OCI-LY1 (cell line): ENCODE measurements at regions not wholly inside any gene's neighbourhood (a gene's known extent, or its start where the extent isn't known, plus 50 kb on each side); places are given as distances from the start of the nearest gene placed in this dataset.

Experiments
- H2AFZ ChIP-seq: fragments of 200-600 bp; sonication (generic), shearing (Covaris generic); 2 replicates; pipeline ENCODE4 v1.6.0; 2014; ENCODE audit warnings: antibody characterized with exemption, mild to moderate bottlenecking, low read length
- H3F3A ChIP-seq: fragments of 200-600 bp; sonication (generic), shearing (Covaris generic); 2 replicates; pipeline ENCODE4 v1.6.0; 2014; ENCODE audit warnings: mild to moderate bottlenecking, antibody characterized with exemption, low read length, moderate library complexity; ENCODE audit not compliant: insufficient read depth
- H3K27ac ChIP-seq: fragments of 200-600 bp; sonication (generic); 2 replicates; pipeline ENCODE4 v1.5.1; 2014; ENCODE audit warnings: low read length, mixed run types, mild to moderate bottlenecking, low read depth; ENCODE audit not compliant: poor library complexity, severe bottlenecking
- H3K27me3 ChIP-seq: fragments of 200-600 bp; sonication (generic); 2 replicates; pipeline ENCODE4 v1.6.0; 2014; ENCODE audit warnings: antibody characterized with exemption, mild to moderate bottlenecking, low read length, moderate library complexity; ENCODE audit not compliant: insufficient read depth
- H3K36me3 ChIP-seq: fragments of 200-600 bp; sonication (generic); 2 replicates; pipeline ENCODE4 v1.6.1; 2014; ENCODE audit warnings: mild to moderate bottlenecking, antibody characterized with exemption, low read length, moderate library complexity, mixed read lengths; ENCODE audit not compliant: insufficient read depth
- H3K4me1 ChIP-seq: fragments of 200-600 bp; sonication (generic); 2 replicates; pipeline ENCODE4 v1.5.1; 2014; ENCODE audit warnings: mild to moderate bottlenecking, low read length, moderate library complexity; ENCODE audit not compliant: insufficient read depth, severe bottlenecking
- H3K4me2 ChIP-seq: fragments of 200-600 bp; sonication (generic), shearing (Covaris generic); 2 replicates; pipeline ENCODE4 v1.6.1; 2014; ENCODE audit warnings: low read length
- H3K4me3 ChIP-seq: fragments of 200-600 bp; sonication (generic); 2 replicates; pipeline ENCODE4 v1.5.1; 2014; ENCODE audit warnings: low read length, low read depth, mild to moderate bottlenecking, mixed read lengths; ENCODE audit not compliant: poor library complexity, severe bottlenecking
- H3K79me2 ChIP-seq: fragments of 200-600 bp; shearing (Covaris generic); 2 replicates; pipeline ENCODE4 v1.6.1; 2016; ENCODE audit warnings: mixed run types, low read length, mixed read lengths; ENCODE audit not compliant: insufficient read depth
- H3K9ac ChIP-seq: fragments of 200-600 bp; sonication (generic), shearing (Covaris generic); 2 replicates; pipeline ENCODE4 v1.6.1; 2014; ENCODE audit warnings: mild to moderate bottlenecking, low read length, mixed read lengths
- H3K9me2 ChIP-seq: fragments of 200-600 bp; sonication (generic), shearing (Covaris generic); 2 replicates; pipeline ENCODE4 v1.6.1; 2014; ENCODE audit warnings: low read depth, mild to moderate bottlenecking, low read length, mixed read lengths
- H3K9me3 ChIP-seq: fragments of 200-600 bp; shearing (Covaris generic); 2 replicates; pipeline ENCODE4 v1.6.1; 2014; ENCODE audit warnings: low read length, mixed read lengths
- H4K20me1 ChIP-seq: fragments of 200-600 bp; sonication (generic), shearing (Covaris generic); 2 replicates; pipeline ENCODE4 v1.6.0; 2016; ENCODE audit warnings: mild to moderate bottlenecking, low read length; ENCODE audit not compliant: insufficient read depth
- CTCF ChIP-seq: fragments of 200-600 bp; sonication (generic), shearing (Covaris generic); IDR thresholded peaks from 2 replicates; pipeline ENCODE4 v1.5.1; 2017; ENCODE audit warnings: mild to moderate bottlenecking, antibody characterized with exemption, low read length, moderate library complexity, mixed read lengths
- EZH2 ChIP-seq: fragments of 200-600 bp; sonication (generic), shearing (Covaris generic); IDR thresholded peaks from 2 replicates; pipeline ENCODE4 v1.8.0; 2017; ENCODE audit warnings: borderline replicate concordance, mixed run types, mild to moderate bottlenecking, antibody characterized with exemption, low read length, moderate library complexity, mixed read lengths

DNA sequence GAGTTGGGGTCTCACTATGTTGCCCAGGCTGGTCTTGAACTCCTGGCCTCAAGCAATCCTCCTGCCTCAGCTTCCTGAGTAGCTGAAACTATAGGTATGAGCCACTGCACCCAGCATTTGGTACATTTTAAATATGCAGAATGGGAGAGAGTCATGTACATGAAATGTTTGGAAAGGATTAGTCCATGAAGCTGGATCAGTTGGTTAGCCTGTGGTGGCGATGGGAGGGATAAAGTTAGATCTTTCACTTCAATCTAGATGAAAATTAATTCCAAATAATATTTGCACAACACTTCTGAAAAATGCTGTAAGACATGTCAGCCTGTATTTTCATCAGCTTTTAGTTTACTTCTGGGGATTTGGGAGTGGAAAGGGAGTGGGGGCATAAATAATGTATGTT is 188.9 kb downstream of the HUNK start:
- TF ChIP-seq CTCF (no peak), EZH2 (no peak)
- Histone ChIP-seq H3K79me2 (no peaks in the 10 kb centered on the region), H3K4me3 (no peak overlapping the region), H3K36me3 (no peaks in the 10 kb centered on the region), H3K9ac (no peak overlapping the region), H3K9me3 (no peaks in the 10 kb centered on the region), H3K4me2 (no peak overlapping the region), H3K27ac (no peak overlapping the region), H3K27me3 (0 out of 2 replicates have a peak, but pooled peaks cover 4% of the 10 kb centered on the region), H2AFZ (no peak overlapping the region), H3K4me1 (no peaks in the 10 kb centered on the region), H3F3A (no peaks in the 10 kb centered on the region), H3K9me2 (no peaks in the 10 kb centered on the region), H4K20me1 (no peaks in the 10 kb centered on the region)

- no peaks in the 10 kb centered on the region for H3K4me1 ChIP-seq
- no peak overlapping the region for H3K27ac ChIP-seq
- H3K4me2 ChIP-seq = no peak overlapping the region
- H3K36me3 ChIP-seq = no peaks in the 10 kb centered on the region
- H3K9me2 ChIP-seq = no peaks in the 10 kb centered on the region
- TF ChIP-seq EZH2 = no peak
- no peak for TF ChIP-seq CTCF
- 0 out of 2 replicates have a peak, but pooled peaks cover 4% of the 10 kb centered on the region for H3K27me3 ChIP-seq
- H3K9me3 ChIP-seq = no peaks in the 10 kb centered on the region
- H4K20me1 ChIP-seq = no peaks in the 10 kb centered on the region
- no peak overlapping the region for H3K4me3 ChIP-seq
- no peaks in the 10 kb centered on the region for H3F3A ChIP-seq
- H2AFZ ChIP-seq = no peak overlapping the region
- H3K79me2 ChIP-seq = no peaks in the 10 kb centered on the region
- H3K9ac ChIP-seq = no peak overlapping the region
These were observed 184.0 kb downstream of the HUNK start for GRCh38 chr21:32056791-32057190.

DNA sequence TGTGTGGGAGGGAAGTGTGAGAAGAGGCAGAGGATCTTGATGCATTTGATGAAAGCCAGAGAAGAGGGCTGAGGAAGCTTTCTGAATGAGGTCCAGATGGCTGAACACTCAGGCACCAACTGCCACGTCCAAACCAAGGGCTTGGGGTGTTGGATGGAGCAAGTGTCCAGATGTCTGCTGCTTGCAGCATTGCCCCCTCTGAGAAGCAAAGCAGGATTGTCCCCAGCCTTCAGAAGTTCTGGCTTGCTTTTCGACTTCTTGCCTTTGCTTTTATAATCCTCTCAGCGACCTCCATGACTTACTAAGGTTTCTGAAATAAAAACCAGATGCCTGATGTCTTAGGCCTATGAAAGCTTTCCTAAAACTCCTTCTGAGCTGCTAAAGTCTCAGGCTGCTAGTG is 182.5 kb downstream of the HUNK start:
- Histone ChIP-seq H2AFZ (no peak overlapping the region), H3K27ac (no peak overlapping the region), H3K9me2 (no peaks in the 10 kb centered on the region), H3K4me1 (no peaks in the 10 kb centered on the region), H3K9ac (no peak overlapping the region), H3K79me2 (no peaks in the 10 kb centered on the region), H3K36me3 (no peaks in the 10 kb centered on the region), H3F3A (no peaks in the 10 kb centered on the region), H3K9me3 (no peaks in the 10 kb centered on the region), H3K4me3 (no peak overlapping the region), H3K4me2 (no peak overlapping the region), H4K20me1 (no peaks in the 10 kb centered on the region), H3K27me3 (0 out of 2 replicates have a peak, but pooled peaks cover 4% of the 10 kb centered on the region)
- TF ChIP-seq CTCF (no peak), EZH2 (no peak)
